Esophagus squamous epithelium (tissue), 4 donors: ENCODE measurements at regions not wholly inside any gene's neighbourhood (a gene's known extent, or its start where the extent isn't known, plus 50 kb on each side); places are given as distances from the start of the nearest gene placed in this dataset.

Experiments used
- CTCF ChIP-seq, 6 experiments: fragments of 450-650 bp in 4 of 6; fragments of 200-600 bp in 2 of 6; sonication (generic) in 2 of 6; IDR thresholded peaks; one replicate each; pipeline ENCODE4 v1.5.1; 2016 to 2019; ENCODE audit warnings: antibody characterized with exemption in 6 of 6, mild to moderate bottlenecking in 4 of 6, moderate library complexity in 4 of 6
- POLR2A ChIP-seq, 4 donors: fragments of 450-650 bp; IDR thresholded peaks; one replicate each; pipeline ENCODE4 v1.6.1; 2017; ENCODE audit warnings: antibody characterized with exemption in 4 of 4, mild to moderate bottlenecking in 4 of 4, moderate library complexity in 3 of 4

GRCh38 chr2:446963-447530 is 159.2 kb upstream of the ALKAL2 start:
- TF ChIP-seq POLR2A (IDR thresholded peaks at IDR 0.05) = no peak
- no peak for TF ChIP-seq CTCF (IDR thresholded peaks at IDR 0.05)
